Posterior vena cava (tissue), 2 donors: ENCODE measurements at regions not wholly inside any gene's neighbourhood (a gene's known extent, or its start where the extent isn't known, plus 50 kb on each side); places are given as distances from the start of the nearest gene placed in this dataset.
"Not testable (repeated sequence)": the region's sequence is repeated elsewhere in the genome, so short reads cannot be mapped to it uniquely, and the experiment has no call there.

Source experiments
- DNase-seq: peaks from one replicate; pipeline ENCODE4 v3.0.0-alpha.2; 2020; ENCODE audit warnings: low spot score
- intact Hi-C, 2 donors: fragments of 100-400 bp; cut with DNase I; formaldehyde crosslinking; loops; one replicate each; pipeline versions ENCODE4 v1.14.1 to v1.14.2; 2022 to 2023
- donor health status: DM: yes; HTN: yes; CAD: no.
- donor health status: DM: yes; HTN: yes; CAD: no.

DNA sequence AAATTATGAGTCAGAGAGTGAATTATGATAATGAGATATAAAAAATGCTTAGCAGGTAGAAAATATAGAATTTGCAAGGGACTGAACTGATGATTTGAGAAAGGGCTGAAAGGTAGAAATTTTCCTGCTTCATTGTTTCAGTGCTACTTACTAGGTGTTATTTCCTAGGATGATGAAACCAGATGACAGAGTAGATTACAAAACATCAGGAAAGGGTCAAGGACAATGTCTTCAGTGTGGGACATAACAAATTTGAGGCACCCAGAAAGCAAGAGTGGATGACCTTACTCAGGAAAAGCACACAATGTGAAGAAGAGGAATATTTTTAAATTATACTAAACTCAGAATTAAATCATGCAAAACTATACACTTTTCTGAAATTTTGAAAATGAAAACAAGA lies 102.1 kb downstream of the SHCBP1 start:
- intact Hi-C loops: no loop called here
- DNase-seq: no peak

DNA sequence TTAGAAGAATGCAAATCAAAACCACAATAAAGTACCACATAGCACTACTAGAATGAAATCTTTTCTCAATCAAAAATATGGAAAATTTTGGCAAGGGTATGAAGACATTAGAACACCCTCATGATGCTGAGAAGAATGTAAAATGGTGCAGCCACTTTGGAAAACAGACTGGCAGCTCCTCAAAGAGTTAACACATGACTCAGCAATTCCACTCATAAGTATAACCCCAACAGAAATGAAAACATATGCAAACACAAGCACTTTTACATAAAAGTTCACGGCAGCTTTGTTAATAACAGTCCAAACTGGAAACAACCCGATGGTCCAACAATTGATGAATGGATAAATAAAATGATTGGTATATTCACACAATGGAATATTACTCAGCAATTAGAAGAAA lies 124.5 kb downstream of the SHCBP1 start:
- no peak for DNase-seq
- intact Hi-C loops: no loop called here

DNA sequence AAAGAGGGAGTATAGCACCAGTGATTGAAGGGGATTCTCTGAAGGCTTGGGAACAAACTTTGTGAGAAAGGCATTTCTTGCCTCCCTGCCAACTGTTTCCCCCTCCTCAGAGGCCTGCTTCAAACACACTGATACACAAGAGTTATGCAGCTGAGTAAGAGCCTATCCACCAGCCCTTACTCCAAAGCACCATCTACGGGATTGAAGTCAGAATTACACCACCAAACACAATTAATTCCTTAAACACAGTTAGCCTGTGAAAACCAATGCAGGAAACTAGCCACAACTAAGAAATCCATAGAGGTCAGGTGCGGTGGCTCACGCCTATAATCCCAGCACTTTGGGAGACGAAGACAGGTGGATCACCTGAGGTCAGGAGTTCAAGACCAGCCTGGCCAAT lies 138.3 kb downstream of the SHCBP1 start:
- DNase-seq: no peak
- intact Hi-C loops: no loop called here

DNA sequence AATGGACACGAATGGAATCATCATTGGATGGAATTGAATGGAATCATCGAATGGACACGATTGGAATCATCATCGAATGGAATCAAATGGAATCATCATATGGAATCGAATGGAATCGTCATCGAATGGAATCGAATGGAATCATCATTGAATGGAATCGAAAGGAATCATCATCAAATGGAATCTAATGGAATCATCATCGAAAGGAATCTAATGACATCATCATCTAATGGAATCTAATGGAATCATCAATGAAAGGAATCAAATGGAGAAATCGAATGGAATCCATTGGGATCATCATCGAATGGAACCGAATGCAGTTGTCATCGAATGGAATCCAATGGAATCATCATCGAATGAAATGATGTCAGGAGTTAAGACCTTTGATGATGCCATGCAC lies 154.9 kb downstream of the SHCBP1 start:
- no peak for DNase-seq
- intact Hi-C loops: no loop called here

DNA sequence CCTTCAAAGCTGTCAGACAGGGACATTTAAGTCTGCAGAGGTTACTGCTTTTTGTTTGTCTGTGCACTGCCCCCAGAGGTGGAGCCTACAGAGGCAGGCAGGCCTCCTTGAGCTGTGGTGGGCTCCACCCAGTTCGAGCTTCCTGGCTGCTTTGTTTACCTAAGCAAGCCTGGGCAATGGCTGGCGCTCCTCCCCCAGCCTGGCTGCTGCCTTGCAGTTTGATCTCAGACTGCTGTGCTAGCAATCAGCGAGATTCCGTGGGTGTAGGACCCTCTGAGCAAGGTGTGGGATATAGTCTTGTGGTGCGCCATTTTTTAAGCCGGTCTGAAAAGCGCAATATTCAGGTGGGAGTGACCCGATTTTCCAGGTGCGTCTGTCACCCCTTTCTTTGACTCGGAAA lies 166.4 kb downstream of the SHCBP1 start:
- DNase-seq, intact Hi-C loops: not testable (repeated sequence)

DNA sequence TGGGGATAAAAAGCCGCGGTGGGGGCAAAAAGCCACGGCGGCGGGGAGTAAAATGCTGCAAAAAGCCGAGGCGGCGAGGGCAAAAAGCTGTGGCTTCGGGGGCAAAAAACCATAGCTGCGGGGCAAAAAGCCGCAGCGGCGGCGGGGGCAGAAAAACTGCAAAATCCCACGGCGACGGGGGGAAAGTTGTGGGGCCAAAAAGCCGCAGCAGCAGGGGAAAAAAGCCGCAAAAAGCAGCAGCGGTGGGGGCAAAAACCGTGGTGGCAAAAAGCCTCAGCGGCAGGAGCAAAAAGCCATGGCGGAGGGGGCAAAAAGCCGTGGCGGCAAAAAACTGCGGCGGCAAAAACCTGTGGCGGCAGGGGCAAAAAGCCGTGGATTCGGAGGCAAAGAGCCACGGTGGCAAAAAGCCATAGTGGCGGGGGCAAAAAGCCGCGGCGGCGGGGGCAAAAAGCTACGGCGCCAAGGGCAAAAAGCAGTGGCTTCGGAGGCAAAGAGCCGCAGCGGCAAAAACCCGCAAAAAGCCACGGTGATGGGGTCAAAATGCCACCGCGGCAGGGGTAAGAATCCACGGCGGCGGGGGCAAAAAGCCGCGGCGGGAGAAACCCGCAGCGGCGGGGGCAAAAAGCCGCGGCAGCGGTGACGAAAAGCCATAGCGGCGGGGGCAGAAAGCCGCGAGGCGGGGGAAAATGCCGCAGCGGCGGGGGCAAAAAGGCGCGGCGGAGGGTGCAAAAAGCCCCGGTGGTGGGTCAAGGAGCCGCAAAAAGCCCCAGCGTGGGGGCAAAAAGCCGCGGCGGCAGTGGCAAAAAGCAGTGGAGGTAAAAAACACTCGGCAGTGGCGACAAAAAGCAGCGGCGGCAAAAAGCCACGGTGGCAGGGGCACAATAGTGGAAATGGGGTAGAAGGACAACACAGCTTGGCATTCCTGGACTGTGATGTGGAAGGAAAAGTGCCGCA lies 192.8 kb downstream of the SHCBP1 start:
- no peak for DNase-seq
- intact Hi-C loops: no loop called here

DNA sequence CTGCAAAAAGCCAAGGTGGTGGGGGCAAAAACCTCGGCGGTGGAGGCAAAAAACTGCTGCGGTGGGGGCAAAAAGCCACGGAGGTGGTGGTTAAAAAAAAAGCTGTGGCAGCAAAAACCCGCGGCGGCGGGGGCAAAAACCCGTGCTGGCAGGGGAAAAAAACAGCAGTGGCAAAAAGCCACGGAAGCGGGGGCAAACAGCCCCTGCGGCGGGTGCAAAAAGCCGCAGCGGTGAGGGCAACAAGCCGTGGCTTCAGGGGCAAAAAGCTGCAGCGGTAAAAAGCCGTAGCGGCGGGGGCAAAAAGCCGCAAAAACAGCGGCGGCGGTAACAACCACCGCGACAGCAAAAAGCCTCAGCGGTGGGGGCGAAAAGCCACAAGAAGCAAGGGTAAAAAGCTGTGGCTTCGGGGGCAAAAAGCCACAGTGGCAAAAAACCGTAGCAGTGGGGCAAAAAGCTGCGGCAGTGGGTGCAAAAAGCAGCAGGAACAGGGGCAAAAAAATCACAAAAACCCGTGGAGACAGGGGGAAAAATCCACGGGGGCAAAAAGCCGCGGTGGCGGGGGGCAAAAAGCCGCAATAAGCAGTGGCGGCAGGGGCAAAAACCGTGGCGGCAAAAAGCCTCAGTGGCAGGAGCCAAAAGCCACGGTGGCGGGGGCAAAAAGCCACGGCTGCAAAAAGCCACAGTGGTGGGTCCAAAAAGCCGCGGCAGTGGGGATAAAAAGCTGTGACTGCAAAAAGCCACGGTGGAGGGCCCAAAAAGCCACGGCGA lies 193.7 kb downstream of the SHCBP1 start:
- intact Hi-C loops: no loop called here
- peak; percentile 58 for DNase-seq

DNA sequence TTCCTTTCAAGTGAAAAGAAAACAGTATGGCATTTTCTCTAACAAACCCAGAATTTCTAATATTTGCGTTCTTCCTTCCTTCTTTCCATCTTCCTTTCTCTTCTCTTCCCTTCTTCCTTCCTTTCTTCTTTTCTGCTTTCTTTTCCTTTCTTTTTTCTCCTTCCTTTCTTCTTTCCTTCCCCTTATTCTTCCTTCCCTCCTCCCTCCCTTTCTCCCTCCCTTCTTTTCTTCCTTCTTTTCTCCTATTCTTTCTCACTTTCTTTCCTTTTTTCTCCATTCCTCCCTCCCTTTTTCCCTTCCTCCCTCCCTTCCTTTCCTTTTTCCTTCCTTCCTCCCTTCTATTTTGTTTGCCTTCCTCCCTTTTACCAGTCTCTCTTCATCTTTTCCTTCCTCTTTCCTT lies 194.8 kb downstream of the SHCBP1 start:
- intact Hi-C loops: no loop called here
- DNase-seq: no peak

DNA sequence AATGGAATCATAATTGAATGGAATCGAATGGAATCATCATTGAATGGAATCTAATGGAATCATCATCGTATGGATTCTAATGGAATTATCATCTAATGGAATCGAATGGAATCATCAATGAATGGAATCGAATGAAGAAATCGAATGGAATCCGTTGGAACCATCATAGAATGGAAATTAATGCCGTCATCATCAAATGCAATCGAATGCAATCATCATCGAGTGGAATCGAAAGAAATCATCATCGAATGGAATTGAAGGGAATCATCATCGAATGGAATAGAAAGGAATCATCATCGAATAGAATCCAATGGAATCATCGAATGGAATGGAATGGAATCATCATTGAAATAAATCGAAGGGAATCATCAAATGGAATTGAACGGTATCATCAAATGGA lies 217.2 kb downstream of the SHCBP1 start:
- DNase-seq: no peak
- intact Hi-C loops: no loop called here

DNA sequence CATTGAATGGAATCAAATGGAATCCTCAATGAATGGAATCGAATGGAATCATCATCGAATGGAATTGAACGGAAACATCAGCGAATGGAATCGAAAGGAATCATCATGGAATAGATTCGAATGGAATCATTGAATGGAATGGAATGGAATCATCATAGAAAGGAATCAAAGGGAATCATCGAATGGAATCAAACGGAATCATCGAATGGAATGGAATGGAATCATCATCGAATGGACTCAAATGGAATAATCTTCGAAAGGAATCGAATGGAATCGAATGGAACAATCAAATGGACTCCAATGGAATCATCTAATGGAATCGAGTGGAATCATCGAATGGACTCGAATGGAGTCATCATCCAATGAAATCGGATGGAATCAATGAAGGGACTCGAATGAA lies 222.6 kb downstream of the SHCBP1 start:
- DNase-seq, intact Hi-C loops: not testable (repeated sequence)

DNA sequence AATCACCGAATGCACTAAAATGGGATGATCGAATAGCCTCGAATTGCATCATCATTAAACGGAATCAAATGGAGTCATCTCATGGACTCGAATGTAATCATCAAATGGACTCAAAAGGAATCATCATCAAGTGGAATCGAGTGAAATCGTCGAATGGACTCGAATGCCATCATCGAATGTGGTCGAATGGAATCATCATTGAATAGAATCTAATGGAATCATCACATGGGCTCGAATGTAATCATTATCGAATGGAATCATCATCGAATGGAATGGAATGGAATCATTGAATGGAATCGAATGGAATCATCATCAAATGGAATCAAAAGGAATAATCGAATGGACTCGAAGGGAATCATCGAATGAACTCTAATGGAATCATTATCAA lies 224.3 kb downstream of the SHCBP1 start:
- not testable (repeated sequence) for DNase-seq

DNA sequence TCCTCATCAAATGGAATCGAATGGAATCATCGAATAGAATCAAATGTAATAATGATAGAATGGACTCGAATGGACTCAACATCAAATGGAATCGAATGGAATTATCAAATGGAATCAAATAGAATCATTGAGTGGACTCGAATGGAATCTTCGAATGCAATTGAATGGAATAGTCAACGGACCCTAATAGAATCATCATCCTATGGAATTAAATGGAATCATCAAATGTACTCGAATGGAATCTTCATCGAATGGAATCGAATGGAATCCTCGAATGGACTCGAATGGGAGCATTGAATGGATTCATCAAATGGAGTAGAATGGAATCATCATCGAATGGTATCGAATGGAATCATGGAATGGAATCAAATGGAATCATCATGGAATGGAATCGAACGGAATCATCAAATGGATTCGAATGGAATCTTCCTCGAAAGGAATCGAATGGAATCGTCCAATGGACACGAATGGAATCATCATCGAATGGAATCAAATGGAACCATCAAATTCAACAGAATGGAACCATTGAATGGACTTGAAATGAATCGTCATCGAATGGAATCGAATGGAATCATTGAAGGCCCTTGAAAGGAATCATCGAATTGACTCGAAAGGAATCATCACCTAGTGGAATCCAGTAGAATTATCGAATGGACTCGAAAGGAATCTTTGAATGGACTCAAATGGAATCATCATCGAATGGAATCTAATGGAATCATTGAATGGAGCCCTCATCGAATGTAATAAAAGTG lies 224.9 kb downstream of the SHCBP1 start:
- DNase-seq, intact Hi-C loops: not testable (repeated sequence)

More for the DNA sequence above, 224.3 kb downstream of the SHCBP1 start:
- intact Hi-C loops: not testable (repeated sequence)

DNA sequence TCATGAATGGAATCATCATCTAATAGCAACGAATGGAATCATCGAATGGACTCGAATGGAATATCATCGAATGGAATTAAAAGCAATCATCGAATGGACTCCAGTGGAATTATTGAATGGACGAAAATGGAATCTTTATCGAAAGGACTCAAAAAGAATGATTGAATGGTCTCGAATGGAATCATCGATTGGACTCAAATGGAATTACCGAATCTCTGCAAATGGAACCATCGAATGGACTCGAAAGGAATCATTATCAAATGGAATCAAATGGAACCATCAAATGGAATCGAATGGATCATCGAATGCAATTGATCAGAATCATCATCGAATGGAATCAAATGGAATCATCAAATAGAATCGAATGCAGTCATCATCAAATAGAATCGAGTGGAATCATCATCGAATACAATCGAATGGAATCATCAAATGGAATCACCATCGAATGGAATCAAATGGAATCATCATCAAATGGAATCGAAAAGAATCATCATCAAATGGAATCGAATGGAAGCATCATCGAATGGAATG lies 225.7 kb downstream of the SHCBP1 start:
- DNase-seq, intact Hi-C loops: not testable (repeated sequence)

DNA sequence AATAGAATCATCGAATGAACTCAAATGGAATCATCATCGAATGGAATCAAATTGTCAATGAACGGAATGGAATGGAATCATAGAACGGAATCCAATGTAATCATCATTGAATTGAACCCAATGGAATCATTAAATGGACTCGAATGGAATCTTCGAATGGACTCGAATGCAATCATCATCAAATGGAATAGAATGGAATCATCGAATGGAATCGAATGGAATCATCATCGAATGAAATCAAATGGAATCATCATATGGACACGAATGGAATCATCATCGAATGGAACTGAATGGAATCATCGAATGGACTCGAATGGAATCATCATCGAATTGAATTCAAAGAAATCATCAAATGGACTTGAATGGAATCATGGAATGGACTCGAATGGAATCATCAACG lies 226.2 kb downstream of the SHCBP1 start:
- DNase-seq, intact Hi-C loops: not testable (repeated sequence)

DNA sequence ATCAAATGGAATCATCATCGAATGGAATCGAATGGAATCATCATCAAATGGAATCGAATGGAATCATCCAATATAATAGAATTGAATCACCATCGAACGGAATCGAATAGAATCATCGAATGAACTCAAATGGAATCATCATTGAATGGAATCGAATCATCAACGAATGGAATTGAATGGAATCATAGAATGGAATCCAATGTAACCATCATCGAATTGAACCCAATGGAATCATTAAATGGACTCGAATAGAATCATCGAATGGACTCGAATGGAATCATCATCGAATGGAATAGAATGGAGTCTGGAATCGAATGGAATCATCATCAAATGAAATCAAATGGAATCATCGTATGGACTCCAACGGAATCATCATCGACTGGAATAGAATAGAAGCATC lies 227.0 kb downstream of the SHCBP1 start:
- intact Hi-C loops, DNase-seq: not testable (repeated sequence)

DNA sequence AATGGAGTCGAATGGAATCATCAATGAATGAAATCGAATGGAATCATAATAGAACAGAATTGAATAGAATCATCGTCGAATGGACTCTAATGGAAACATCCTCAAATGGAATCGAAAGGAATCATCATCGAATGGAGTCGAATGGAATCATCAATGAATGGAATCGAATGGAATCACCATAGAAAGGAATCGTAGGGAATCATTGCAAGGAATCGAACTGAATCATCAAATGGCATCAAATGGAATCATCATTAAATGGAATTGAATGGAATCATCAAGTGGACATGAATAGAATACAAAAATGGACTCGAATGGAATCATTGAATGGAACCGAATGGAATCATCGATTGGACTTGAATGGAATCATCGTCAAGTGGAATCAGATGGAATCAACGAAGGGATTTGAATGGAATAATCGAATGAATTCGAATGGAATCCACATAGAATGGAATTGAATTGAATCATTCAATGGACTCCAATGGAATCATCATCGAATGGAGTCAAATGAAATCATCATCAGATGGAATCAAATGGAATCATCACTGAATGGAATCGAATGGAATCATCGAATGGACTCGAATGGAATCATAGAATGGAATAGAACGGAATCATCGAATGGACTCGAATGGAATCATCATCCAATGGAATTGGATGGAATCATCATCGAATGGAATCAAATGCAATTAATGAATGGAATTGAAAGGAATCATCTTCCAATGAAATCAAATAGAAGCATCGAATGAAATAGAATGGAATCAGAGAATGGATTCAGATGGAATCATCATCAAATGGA lies 228.1 kb downstream of the SHCBP1 start:
- DNase-seq, intact Hi-C loops: not testable (repeated sequence)

DNA sequence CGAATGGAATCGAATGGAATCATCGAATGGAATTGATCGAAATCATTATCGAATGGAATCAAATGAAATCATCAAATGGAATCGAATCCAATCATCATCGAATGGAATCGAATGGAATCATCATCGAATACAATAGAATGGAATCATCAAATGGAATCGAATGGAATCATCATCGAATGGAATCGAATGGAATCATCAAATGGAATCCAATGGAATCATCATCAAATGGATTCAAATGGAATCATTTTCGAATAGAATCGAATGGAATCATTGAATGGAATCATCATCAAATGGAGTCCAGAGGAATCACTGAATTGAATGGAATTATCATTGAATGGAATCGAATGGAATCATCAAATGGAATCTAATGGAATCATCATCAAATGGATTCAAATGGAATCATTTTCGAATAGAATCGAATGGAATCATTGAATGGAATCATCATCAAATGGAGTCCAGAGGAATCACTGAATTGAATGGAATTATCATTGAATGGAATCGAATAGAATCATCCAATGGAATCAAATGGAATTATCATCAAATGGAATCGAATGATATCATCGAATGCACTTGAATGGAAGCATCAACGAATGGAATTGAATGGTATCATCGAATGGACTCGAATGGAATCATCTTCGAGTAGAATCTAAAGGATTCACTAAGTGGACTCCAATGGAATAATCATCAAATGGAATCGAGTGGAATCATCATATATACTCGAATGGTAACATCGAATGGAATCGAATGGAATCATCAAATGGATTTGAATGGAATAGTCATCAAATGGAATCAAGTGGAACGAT lies 230.3 kb downstream of the SHCBP1 start:
- DNase-seq, intact Hi-C loops: not testable (repeated sequence)

DNA sequence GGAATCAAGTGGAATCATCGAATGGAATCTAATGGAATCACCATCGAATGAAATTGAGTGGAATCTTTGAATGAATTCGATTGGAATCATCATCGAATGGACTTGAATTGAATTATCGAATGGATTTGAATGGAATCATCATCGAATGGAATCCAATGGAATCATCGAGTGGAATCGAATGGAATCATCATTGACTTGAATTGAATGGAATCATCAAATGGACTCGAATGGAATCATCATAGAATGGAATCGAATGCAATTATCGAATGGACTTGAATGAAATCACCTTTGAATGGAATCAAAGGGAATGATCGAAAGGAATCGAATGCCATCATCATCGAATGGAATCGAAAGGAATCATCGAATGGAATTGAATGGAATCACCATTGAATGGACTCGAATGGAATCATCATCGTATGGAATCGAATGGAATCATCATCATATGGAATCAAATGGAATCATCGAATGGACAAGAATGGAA lies 231.6 kb downstream of the SHCBP1 start:
- DNase-seq: peak; percentile 76
- intact Hi-C loops: not testable (repeated sequence)
